ENCODE measurements at regions not wholly inside any gene's neighbourhood (a gene's known extent, or its start where the extent isn't known, plus 50 kb on each side); places are given as distances from the start of the nearest gene placed in this dataset.
"Not testable (repeated sequence)": the region's sequence is repeated elsewhere in the genome, so short reads cannot be mapped to it uniquely, and the experiment has no call there.

DNA sequence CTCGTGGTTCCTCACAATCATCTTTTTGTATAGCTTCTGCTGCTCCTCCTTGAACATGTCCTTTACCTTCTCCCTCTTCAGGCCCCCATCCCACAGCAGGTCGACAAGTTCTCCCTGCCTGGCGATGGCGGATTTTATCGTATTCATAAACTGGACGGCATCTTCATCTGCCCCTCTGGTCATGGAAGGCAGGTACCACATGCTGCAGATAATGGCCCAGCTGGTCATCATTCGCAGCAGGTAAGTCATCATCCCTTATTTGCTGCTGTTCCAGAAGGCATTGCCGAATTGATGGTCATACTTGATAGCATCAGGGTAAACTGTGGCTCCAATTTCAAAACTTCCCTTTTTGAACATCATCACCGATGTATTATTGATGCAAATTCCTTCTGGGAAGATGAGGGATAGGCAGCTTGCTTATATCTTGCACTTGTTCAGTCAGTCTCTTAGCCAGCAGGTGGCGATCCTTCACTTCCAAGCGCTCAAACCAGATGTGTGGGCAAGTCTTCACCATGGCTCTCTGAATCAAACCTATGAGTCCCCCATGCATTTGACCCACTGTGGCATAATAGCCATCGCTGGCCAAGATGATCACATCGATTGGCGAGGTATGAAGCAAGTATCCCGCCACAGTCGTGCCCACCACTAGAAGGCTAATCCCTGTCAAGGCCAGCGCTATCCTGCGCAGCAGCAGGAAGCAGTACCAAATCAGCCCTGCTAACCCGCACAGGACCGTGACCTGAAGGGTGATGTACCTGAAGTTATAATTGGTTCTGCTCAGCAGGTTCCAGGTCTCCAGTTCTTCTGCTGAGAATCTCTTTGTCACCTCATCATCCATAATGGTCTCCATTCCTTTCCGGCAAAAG, 381.5 kb upstream of the STXBP6 start:
- no peaks in the 10 kb centered on the region for H3K27me3 Mint-ChIP-seq
- no peak overlapping the region for H3K27ac Mint-ChIP-seq
- H3K4me1 Mint-ChIP-seq: no peaks in the 10 kb centered on the region

DNA sequence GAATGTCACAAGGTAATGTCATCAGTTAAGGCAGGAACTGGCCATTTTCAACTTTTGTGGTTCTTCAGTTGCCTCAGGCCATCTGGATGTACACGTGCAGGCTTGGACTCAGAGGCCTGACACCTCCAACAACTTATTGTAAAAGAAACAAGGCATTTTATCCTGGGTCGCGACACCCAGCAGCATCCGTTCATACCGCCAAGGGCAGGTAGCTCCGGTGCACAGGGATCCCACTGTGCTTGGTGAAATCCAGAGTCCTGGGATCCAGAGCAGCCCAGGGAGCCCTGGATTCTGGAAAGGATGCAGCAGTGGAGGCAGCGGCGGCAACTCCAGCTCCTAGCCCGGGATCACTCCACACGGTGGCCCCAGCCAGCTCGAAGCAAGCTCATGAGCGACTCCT, 380.9 kb upstream of the STXBP6 start:
- Mint-ChIP-seq H3K36me3 (no peaks in the 10 kb centered on the region), H3K4me1 (no peaks in the 10 kb centered on the region), H3K4me3 (no peak overlapping the region), H3K27me3 (no peaks in the 10 kb centered on the region), H3K9me3 (peaks cover 10% of the 10 kb centered on the region), H3K27ac (no peak overlapping the region)

More for the DNA sequence above, 381.5 kb upstream of the STXBP6 start:
- Mint-ChIP-seq H3K9me3 (peaks cover 10% of the 10 kb centered on the region), H3K4me3 (no peak overlapping the region), H3K36me3 (no peaks in the 10 kb centered on the region)

DNA sequence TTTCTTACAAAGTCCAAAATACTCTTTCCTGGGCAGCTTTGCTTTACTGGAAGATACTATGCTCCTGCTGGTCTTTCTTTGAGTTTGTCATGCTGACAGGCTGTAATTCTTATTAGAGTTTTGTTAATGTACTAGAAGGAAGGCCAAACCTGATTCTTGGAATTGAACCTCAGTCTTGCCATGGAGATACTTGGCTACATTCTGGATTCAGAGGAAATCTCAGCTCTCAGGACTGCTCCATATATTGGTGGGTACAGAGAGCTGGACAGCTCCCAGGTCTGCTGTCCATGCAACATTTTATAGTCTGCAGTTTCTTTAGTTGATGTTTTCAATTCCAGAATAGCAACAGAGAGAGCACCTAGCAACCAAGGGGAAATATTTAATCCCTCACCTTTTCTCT, 363.1 kb upstream of the STXBP6 start:
- H3K36me3 Mint-ChIP-seq: no peaks in the 10 kb centered on the region
- H3K27ac Mint-ChIP-seq: no peak overlapping the region
- no peaks in the 10 kb centered on the region for H3K27me3 Mint-ChIP-seq
- no peak overlapping the region for H3K4me3 Mint-ChIP-seq
- H3K4me1 Mint-ChIP-seq: no peaks in the 10 kb centered on the region
- H3K9me3 Mint-ChIP-seq: peaks cover under 1% of the 10 kb centered on the region

DNA sequence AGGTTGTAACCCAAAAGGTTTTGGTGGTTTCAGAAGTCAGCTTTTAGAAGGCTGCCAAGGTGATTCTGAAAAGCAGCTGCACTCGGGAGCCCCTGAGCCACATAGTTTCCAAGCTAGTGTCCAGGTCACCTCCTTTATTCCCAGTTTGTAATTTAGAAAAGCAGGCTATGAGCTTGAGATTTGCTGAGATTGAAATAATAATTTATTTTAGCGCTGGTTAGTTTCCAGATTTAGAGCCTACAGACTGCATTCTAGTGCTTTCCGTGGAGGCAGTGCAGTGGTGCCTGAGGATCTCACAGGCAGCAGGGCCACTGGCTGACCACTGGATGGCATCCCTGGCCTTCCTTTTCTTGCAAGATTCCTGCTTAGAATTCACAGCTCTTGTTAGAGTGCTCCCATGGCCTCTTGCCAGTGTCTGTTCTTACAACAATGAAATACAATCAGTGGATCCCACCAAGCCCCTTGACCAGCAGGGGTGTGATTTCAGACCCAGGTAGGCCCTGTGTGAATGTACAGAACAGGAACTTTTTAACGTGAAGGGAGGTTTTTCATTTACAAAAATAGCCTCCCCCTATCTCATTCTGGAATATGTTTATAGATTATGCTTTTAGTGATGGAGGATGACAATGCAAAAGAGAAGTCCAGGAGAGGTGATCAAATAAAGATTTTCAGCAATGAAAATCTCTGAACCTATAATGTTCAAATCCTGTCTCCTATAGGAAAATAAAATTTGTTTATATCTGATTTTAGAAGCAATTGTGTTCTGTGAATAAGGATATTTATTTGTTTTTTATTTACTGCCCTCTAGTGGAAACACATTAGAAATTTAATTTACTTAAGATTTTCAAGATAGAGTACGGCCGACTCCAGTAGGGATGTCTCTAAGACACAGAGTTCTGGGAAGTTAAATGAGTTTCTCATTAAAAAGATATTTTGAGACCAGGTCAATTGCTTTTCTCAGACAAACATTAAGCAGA, 362.1 kb upstream of the STXBP6 start:
- Mint-ChIP-seq H3K27me3 (no peaks in the 10 kb centered on the region), H3K36me3 (no peaks in the 10 kb centered on the region), H3K9me3 (peaks cover 5% of the 10 kb centered on the region), H3K27ac (no peak overlapping the region), H3K4me1 (no peaks in the 10 kb centered on the region), H3K4me3 (no peak overlapping the region)

DNA sequence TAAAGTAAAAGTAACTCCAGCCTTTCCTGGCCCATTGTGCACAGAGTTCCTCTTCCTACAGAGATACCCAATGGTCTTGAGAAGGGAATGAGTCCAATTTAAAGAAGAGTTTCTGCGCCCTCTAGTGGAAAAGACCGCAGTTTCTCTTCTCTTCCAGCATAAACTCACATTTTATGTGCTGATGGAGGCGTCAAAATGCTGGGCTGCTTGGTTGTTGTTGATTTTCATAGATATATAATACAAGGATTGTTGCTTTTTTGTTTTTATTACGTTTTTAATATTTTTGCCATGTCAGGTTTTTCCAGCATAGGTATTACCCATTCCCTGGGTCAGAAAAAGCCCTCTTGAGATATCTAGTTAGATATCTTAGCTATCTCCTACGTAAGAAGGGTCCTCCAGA, 356.9 kb upstream of the STXBP6 start:
- H3K4me3 Mint-ChIP-seq: no peak overlapping the region
- H3K9me3 Mint-ChIP-seq: peaks cover 5% of the 10 kb centered on the region
- H3K27me3 Mint-ChIP-seq: no peaks in the 10 kb centered on the region
- no peaks in the 10 kb centered on the region for H3K4me1 Mint-ChIP-seq
- no peak overlapping the region for H3K27ac Mint-ChIP-seq
- H3K36me3 Mint-ChIP-seq: no peaks in the 10 kb centered on the region

DNA sequence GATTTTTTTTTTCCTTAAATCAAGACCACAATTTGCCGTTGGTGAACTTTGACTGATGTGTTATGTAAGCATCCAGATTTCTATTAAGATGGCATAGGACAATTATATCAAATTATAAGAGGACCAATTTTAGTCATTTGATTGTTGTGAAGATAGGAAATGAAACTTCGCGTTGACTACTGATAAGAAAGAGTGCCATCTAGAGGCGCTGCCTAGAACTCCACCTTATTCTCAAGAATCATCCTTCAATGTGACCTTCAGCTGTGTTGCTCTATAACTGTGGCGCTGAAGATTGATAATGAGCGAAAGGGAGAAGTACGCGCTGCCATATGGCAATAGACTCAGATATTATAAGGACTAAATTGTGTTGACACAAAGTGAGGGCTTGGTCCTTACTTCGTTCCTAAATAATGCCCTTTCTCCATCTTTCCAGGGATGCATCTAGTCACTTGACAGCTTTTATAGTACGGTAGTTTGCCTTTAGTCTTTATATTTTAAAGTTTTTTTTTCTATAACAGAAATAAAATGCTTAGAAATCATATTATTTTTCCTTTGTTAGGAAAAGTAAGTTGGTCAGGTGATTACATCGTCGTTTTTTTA, 350.8 kb upstream of the STXBP6 start:
- H3K27ac Mint-ChIP-seq: no peak overlapping the region
- H3K4me1 Mint-ChIP-seq: no peaks in the 10 kb centered on the region
- peaks cover 4% of the 10 kb centered on the region for H3K27me3 Mint-ChIP-seq
- H3K36me3 Mint-ChIP-seq: no peaks in the 10 kb centered on the region
- no peak overlapping the region for H3K4me3 Mint-ChIP-seq
- H3K9me3 Mint-ChIP-seq: no peaks in the 10 kb centered on the region

DNA sequence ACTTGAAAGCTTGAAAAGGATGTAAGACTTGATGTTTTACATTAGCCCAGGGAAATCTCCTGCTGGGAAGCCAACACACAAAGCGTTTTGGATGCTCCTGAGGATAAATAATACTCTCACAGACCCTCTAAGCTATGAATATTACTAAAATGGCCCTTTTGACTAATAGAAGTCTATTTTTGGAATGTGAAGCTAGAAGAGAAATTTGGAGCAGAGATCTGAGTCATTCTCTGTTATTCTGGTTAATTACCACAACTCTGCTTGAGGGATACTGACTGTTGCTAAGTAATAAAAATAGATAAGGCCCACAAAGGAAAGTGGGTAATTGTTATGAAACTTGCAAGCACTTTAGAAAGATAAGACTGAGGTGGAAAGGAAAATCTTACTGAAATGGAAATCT, 346.2 kb upstream of the STXBP6 start:
- Mint-ChIP-seq H3K9me3 (no peaks in the 10 kb centered on the region), H3K4me3 (no peak overlapping the region), H3K27me3 (peaks cover 4% of the 10 kb centered on the region), H3K27ac (no peak overlapping the region), H3K36me3 (no peaks in the 10 kb centered on the region), H3K4me1 (no peaks in the 10 kb centered on the region)

DNA sequence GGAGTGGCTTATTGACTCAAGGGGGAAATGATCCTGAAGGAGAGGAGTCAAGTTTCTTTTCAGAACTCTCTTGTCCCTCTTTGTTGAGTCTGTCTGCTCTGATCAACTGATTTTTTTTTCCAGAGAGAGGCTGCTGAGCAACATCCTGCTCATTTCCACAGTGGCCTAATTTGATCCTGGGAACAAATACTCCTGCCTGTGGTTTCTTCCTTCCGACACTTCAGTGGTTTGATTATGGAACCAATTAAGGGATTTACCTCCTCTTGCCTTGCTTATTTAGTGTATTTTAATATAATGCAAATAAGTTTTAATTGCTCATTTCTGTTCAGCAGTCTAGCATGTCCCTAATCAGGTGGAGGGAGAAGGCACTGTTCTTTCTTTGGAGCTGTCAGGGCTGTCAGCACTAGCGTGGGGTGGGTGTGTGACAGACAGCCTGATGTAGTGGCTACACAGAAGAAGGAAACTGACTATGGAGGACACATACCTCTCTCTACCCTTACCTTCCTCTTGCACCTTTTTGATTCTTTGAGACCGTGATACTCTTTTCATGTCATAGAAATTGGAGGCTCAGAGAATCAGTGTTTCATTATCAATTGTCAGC, 344.9 kb upstream of the STXBP6 start:
- H3K27ac Mint-ChIP-seq: no peak overlapping the region
- H3K4me3 Mint-ChIP-seq: no peak overlapping the region
- no peaks in the 10 kb centered on the region for H3K4me1 Mint-ChIP-seq
- no peaks in the 10 kb centered on the region for H3K27me3 Mint-ChIP-seq
- H3K9me3 Mint-ChIP-seq: no peaks in the 10 kb centered on the region
- no peaks in the 10 kb centered on the region for H3K36me3 Mint-ChIP-seq

DNA sequence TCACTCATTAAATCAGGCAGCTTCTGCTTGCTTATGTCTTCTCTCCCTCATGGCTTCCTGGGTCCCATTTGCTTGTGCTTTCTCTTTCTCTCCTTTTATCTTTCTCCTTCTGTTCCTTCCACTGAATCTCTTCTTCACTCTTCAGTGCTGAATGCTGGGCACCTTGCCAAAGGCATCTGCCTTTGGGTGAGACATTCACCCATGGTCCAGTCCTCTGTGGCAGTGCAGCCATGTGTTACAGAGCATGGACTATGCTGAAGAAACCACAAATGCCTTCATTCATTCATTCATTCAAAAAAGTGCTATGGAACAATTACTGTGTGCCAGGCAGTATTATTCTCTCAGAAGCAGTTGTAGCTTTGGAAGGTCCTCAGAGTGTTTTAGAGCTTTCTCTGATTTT, 344.4 kb upstream of the STXBP6 start:
- H3K27ac Mint-ChIP-seq: no peak overlapping the region
- H3K9me3 Mint-ChIP-seq: no peaks in the 10 kb centered on the region
- H3K4me3 Mint-ChIP-seq: no peak overlapping the region
- no peaks in the 10 kb centered on the region for H3K4me1 Mint-ChIP-seq
- H3K27me3 Mint-ChIP-seq: no peaks in the 10 kb centered on the region
- no peaks in the 10 kb centered on the region for H3K36me3 Mint-ChIP-seq

DNA sequence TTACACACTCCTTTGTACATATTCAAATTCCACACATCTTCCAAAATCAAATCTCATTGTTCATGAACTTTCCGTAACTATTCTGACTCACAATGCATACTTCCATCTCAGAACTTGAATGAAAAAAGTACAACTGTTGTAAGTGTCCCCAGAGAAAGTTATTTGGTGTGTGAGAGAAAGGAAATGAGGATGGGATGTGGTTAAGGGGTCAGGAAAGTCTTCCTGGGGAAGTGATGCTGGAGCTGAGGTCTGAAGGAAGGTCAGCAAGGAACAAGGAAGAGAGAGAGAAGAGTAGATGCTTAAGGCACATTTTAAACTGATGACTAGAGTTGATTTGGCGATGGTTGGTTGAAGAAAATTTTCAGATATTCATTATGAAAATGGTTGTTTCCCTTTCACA, 340.0 kb upstream of the STXBP6 start:
- H3K4me3 Mint-ChIP-seq: no peak overlapping the region
- no peak overlapping the region for H3K27ac Mint-ChIP-seq
- H3K4me1 Mint-ChIP-seq: no peaks in the 10 kb centered on the region
- no peaks in the 10 kb centered on the region for H3K9me3 Mint-ChIP-seq
- H3K36me3 Mint-ChIP-seq: no peaks in the 10 kb centered on the region
- peaks cover 2% of the 10 kb centered on the region for H3K27me3 Mint-ChIP-seq

DNA sequence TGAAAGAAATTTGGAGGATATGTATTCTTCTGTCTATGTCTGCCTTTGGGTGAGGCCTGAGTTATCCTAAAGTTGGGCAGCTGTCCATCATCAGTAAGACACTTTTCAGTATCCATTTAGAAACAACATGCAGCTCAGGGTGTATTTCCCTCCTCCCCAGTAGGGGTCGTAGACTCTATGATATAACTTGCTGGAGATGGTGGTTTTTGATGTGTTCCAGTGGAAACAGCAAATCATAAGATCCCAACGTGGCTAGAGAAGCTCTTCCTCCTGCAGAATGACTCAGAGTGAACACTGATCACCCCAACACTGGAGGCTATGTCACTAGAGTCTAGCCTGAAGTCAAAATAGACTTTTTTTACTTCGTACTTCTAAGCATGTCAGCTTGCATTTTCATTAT, 331.6 kb upstream of the STXBP6 start:
- Mint-ChIP-seq H3K4me3 (no peak overlapping the region), H3K27ac (no peak overlapping the region), H3K36me3 (no peaks in the 10 kb centered on the region), H3K9me3 (peaks cover 5% of the 10 kb centered on the region), H3K4me1 (no peaks in the 10 kb centered on the region), H3K27me3 (no peaks in the 10 kb centered on the region)

DNA sequence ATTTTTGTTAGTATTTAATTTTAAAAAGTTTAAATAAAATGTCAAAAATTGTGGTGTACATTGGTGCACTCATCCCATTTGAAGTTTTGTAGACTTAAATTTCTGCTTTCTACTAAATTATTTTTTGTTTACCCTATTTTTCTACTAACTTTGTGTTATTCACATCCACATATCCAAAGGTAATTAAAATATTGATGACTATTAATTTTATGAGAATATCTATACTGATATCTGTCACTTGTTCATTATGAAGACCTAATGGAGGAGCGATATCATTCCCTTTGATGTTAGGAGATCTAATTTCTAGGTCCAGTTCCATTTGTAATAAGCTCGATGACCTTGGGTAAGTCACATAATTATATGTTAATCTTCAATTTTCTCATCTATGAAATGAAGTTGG, 325.7 kb upstream of the STXBP6 start:
- H3K36me3 Mint-ChIP-seq: no peaks in the 10 kb centered on the region
- H3K27ac Mint-ChIP-seq: no peak overlapping the region
- no peak overlapping the region for H3K4me3 Mint-ChIP-seq
- peaks cover 4% of the 10 kb centered on the region for H3K27me3 Mint-ChIP-seq
- peaks cover 5% of the 10 kb centered on the region for H3K9me3 Mint-ChIP-seq
- H3K4me1 Mint-ChIP-seq: no peaks in the 10 kb centered on the region

DNA sequence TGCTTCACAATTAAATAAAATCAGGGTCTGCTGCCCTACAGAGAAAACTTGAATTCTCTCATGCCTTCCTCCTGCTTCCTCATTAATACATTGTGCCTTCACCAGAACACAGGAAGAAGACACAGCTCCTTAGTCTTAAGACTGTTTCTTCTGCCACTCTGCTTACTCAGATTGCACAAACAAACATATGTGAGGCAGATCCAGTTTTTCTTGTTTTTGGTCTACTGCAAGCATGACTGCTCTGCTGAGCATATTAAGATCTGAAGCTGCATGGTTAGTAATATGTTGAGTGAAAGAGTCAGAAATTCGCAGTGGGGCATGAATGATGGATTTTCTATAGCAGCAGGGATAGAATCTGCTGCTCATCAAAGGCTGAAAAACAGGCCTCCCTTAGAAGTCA, 321.1 kb upstream of the STXBP6 start:
- no peaks in the 10 kb centered on the region for H3K4me1 Mint-ChIP-seq

DNA sequence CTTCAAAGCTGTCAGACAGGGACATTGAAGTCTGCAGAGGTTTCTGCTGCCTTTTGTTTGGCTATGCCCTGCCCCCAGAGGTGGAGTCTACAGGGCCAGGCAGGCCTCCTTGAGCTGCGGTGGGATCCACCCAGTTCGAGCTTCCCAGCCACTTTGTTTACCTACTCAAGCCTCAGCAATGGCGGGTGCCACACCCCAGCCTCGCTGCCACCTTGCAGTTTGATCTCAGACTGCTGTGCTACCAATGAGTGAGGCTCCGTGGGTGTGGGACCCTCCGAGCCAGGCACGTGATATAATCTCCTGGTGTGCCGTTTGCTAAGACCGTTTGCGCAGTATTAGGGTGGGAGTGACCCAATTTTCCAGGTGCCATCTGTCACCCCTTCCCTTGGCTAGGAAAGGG, 320.1 kb upstream of the STXBP6 start:
- not testable (repeated sequence) for H3K9me3 Mint-ChIP-seq, H3K4me1 Mint-ChIP-seq, H3K27ac Mint-ChIP-seq, H3K27me3 Mint-ChIP-seq, H3K36me3 Mint-ChIP-seq, H3K4me3 Mint-ChIP-seq

More for the DNA sequence above, 321.1 kb upstream of the STXBP6 start:
- Mint-ChIP-seq H3K36me3 (peaks cover 3% of the 10 kb centered on the region), H3K4me3 (no peak overlapping the region), H3K9me3 (peaks cover 9% of the 10 kb centered on the region), H3K27me3 (peaks cover 4% of the 10 kb centered on the region), H3K27ac (no peak overlapping the region)

DNA sequence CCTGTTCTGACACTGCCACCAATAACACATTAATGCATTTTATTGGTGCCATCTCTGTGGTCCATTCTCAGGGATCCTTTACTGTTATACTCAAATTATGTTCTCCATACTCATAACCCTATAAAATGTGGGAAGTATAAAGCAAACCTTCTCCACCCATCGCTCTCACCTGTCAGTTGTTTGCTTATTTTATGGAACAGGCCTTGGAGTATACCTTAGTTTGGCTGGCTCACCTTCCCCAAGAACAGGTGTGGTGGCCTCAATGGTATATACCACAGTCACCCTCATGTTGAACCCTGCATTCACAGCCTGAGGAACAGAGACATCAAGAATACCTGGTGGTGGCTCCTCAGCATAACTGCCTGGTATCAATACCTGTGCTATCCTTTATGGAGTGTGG, 308.4 kb upstream of the STXBP6 start:
- H3K27ac Mint-ChIP-seq: no peak overlapping the region
- H3K27me3 Mint-ChIP-seq: peaks cover 1% of the 10 kb centered on the region
- H3K4me1 Mint-ChIP-seq: no peaks in the 10 kb centered on the region
- no peaks in the 10 kb centered on the region for H3K36me3 Mint-ChIP-seq
- H3K4me3 Mint-ChIP-seq: no peak overlapping the region
- peaks cover 9% of the 10 kb centered on the region for H3K9me3 Mint-ChIP-seq

All from activated naive CD4-positive, alpha-beta T cell treated with anti-CD3 and anti-CD28 coated beads, Interleukin-2, amount 50 U/mL, for 24 hours (primary cell).